Panc1 (cell line): ENCODE measurements at regions not wholly inside any gene's neighbourhood (a gene's known extent, or its start where the extent isn't known, plus 50 kb on each side); places are given as distances from the start of the nearest gene placed in this dataset.
A peak's percentile ranks its signal among the peaks of the same experiment; 100 is the strongest.

Experiments
- ATAC-seq: fragments of 200-7000 bp; cut with Tn5 transposase; 2 replicates; pipeline ENCODE4 v1.9.1; 2020; ENCODE audit warnings: mild to moderate bottlenecking, moderate library complexity
- BruUV-seq: library from RNA; stranded (reverse); fragments of 400-500 nt; replicated peaks from 2 replicates; lab custom pipeline; 2021; lab: Mats Ljungman, UMichigan
- CTCF ChIA-PET: fragments of 300-600 bp; sonication (Branson Sonifier 250); formaldehyde crosslinking; loops from one replicate; lab custom pipeline; 2022; ENCODE audit warnings: antibody characterized with exemption; lab: Charles Lee
- POLR2A ChIA-PET: fragments of 300-600 bp; sonication (Branson Sonifier 250); formaldehyde crosslinking; loops from one replicate; lab custom pipeline; 2022; ENCODE audit warnings: antibody characterized with exemption; lab: Charles Lee
- DNase-seq: peaks from one replicate; pipeline ENCODE4 v3.0.0-alpha.2; 2010; ENCODE audit warnings: low read depth, low spot score
- H3K27ac ChIP-seq: 2 replicates; pipeline ENCODE4 v1.5.1; 2011; ENCODE audit warnings: mild to moderate bottlenecking, low read length, inconsistent platforms
- H3K27me3 ChIP-seq: fragments of 200-500 bp; sonication (Bioruptor generic); 2 replicates; pipeline ENCODE4 v1.6.0; 2014; ENCODE audit warnings: low read length, inconsistent platforms; ENCODE audit not compliant: control insufficient read depth, insufficient read depth
- H3K36me3 ChIP-seq: fragments of 200-500 bp; sonication (Bioruptor generic); 2 replicates; pipeline ENCODE4 v1.5.1; 2014; ENCODE audit warnings: inconsistent platforms, mild to moderate bottlenecking, low read length, moderate library complexity; ENCODE audit not compliant: control insufficient read depth, insufficient read depth
- H3K4me1 ChIP-seq: 2 replicates; pipeline ENCODE4 v1.5.1; 2011; ENCODE audit warnings: inconsistent platforms, mild to moderate bottlenecking, low read length, moderate library complexity; ENCODE audit not compliant: control insufficient read depth, insufficient read depth
- H3K4me3 ChIP-seq, 2 experiments: 2 replicates each; pipeline ENCODE4 v1.5.1; 2011 to 2012; ENCODE audit warnings: low read depth in 2 of 2, low read length in 2 of 2, mild to moderate bottlenecking in 2 of 2, inconsistent platforms in 1 of 2, moderate library complexity in 1 of 2
- H3K9me3 ChIP-seq: fragments of 200-500 bp; sonication (Bioruptor generic); 2 replicates; pipeline ENCODE4 v1.5.1; 2014; ENCODE audit warnings: low read depth, mild to moderate bottlenecking, inconsistent platforms, low read length, moderate library complexity; ENCODE audit not compliant: control insufficient read depth, insufficient read depth
- CTCF ChIP-seq: fragments of 450-650 bp; IDR thresholded peaks from 2 replicates; pipeline ENCODE4 v1.5.1; 2017; ENCODE audit warnings: mild to moderate bottlenecking
- POLR2AphosphoS5 ChIP-seq: IDR thresholded peaks from 2 replicates; pipeline ENCODE4 v1.6.1; 2012; ENCODE audit warnings: mild to moderate bottlenecking, low read depth, low read length, moderate library complexity
- REST ChIP-seq, 2 experiments: IDR thresholded peaks; 2 replicates each; pipeline ENCODE4 v1.6.1; 2011 to 2012; ENCODE audit warnings: low read depth in 2 of 2, control low read depth in 1 of 2, low read length in 1 of 2, mild to moderate bottlenecking in 1 of 2, moderate library complexity in 1 of 2; ENCODE audit not compliant: insufficient read depth in 1 of 2
- SIN3A ChIP-seq: IDR thresholded peaks from 2 replicates; pipeline ENCODE4 v1.6.1; 2012; ENCODE audit warnings: low read depth, mild to moderate bottlenecking, low read length, moderate library complexity, borderline replicate concordance; ENCODE audit not compliant: insufficient read depth
- TCF7L2 ChIP-seq: IDR thresholded peaks from 2 replicates; pipeline ENCODE4 v1.6.1; 2011; ENCODE audit warnings: mild to moderate bottlenecking, low read depth, low read length, inconsistent platforms
- in situ Hi-C: cut with HindIII; loops from 2 replicates; pipeline ENCODE4 v1.10.0; 2016; ENCODE audit warnings: low sequenced_read_pairs, low pct_unique_long_range_greater_than_20kb
- intact Hi-C: fragments of 100-400 bp; cut with micrococcal nuclease; formaldehyde crosslinking; loops from one replicate; pipeline ENCODE4 v1.10.0; 2022; ENCODE audit not compliant: unreplicated experiment

GRCh38 chr7:115748123-115748738 lies 282.3 kb downstream of the TFEC start:
- Histone ChIP-seq H3K36me3 (no peaks in the 10 kb centered on the region), H3K27me3 (no peaks in the 10 kb centered on the region; the same call in 1 of the 2 replicates), H3K4me1 (no peaks in the 10 kb centered on the region), H3K27ac (no peak overlapping the region), H3K4me3 (no peak overlapping the region), H3K9me3 (no peaks in the 10 kb centered on the region)
- BruUV-seq, result no TSS peak
- CTCF ChIA-PET, result interaction anchor here (0.6 kb wide), 1 partner anchor 194 kb away, joined by 3 read pairs; no protein-coding TSS in a partner anchor
- POLR2A ChIA-PET, result no interaction called here
- intact Hi-C loops (no loop called here), in situ Hi-C loops (no loop called here)
- ATAC-seq (peak; percentile 74), DNase-seq (no peak)
- TF ChIP-seq TCF7L2 (no peak), POLR2AphosphoS5 (no peak), SIN3A (no peak), CTCF (peak; percentile 69; the same call in 1 of the 2 replicates)

- ATAC-seq, result peak; percentile 48; the same call in 1 of the 2 replicates
- intact Hi-C loops, result no loop called here
- no peak overlapping the region for H3K4me3 ChIP-seq
- in situ Hi-C loops, result no loop called here
- no peaks in the 10 kb centered on the region for H3K36me3 ChIP-seq
- no TSS peak for BruUV-seq
- H3K4me1 ChIP-seq, result no peaks in the 10 kb centered on the region
- no peaks in the 10 kb centered on the region for H3K9me3 ChIP-seq
- H3K27ac ChIP-seq, result no peak overlapping the region
- H3K27me3 ChIP-seq, result no peaks in the 10 kb centered on the region; the same call in 1 of the 2 replicates
- TF ChIP-seq CTCF (no peak), SIN3A (no peak)
- POLR2A ChIA-PET, result no interaction called here
- CTCF ChIA-PET, result interaction anchor here (0.5 kb wide), 1 partner anchor 716 kb away, joined by 6 read pairs; no protein-coding TSS in a partner anchor
- DNase-seq, result no peak
Measured at GRCh38 chr7:115747174-115747573, 283.4 kb downstream of the TFEC start.

GRCh38 chr7:115740043-115740442 lies 290.5 kb downstream of the TFEC start:
- POLR2A ChIA-PET, result no interaction called here

More at GRCh38 chr7:115740043-115740442, 290.5 kb downstream of the TFEC start:
- Histone ChIP-seq H3K4me1 (no peaks in the 10 kb centered on the region), H3K4me3 (no peak overlapping the region), H3K9me3 (no peaks in the 10 kb centered on the region), H3K27me3 (no peaks in the 10 kb centered on the region), H3K36me3 (no peaks in the 10 kb centered on the region), H3K27ac (no peak overlapping the region)
- intact Hi-C loops, result no loop called here
- BruUV-seq, result no TSS peak
- CTCF ChIA-PET, result no interaction called here
- DNase-seq, result no peak
- ATAC-seq, result no peak
- in situ Hi-C loops, result no loop called here
- TF ChIP-seq CTCF (no peak), POLR2AphosphoS5 (no peak), REST (IDR thresholded peaks at IDR 0.05; ENCODE audit: insufficient read depth in 1 of 2, low read depth in 2 of 2, low read length in 1 of 2) (no peak), SIN3A (no peak), TCF7L2 (no peak)
